ENCODE measurements at regions not wholly inside any gene's neighbourhood (a gene's known extent, or its start where the extent isn't known, plus 50 kb on each side); places are given as distances from the start of the nearest gene placed in this dataset.

DNA sequence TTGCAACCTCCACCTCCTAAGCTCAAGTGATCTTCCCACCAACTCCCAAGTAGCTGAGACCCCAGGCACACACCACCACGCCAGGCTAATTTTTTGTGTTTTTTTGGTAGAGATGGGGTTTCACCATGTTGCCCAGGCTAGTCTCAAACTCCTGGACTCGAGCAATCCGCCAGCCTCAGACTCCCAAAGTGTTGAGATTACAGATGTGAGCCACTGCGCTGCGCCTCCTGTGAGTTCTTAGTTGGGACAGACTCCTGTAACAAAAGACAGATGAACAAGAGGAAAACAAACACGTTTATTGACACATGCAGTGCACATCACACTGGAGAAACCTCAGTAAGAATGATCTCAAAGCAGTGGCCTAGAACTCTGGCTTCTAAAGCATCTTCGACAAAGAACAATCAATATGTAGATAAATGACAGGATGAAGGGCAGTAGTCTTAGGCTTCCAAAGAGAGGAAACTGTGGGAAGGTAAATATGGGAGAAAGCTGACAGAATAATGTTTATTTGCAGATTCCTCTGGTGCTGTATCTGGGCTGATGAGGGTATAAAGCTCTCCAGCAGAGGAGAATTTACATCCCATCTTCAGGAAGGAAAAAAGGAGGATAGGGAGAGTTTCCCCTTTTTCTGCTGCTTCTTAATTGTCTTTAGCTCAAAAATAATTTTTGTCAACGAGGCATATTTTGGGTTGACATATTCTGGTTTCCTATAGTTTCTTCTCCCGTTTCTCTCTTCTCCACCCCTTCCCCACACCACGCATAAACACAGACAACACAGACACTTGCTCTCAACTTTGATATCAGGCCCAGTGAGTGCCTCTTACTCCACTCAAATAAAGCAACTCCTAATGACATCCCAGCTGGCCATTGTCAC lies 84.7 kb upstream of the TNFAIP3 start:
- no peak for DNase-seq

DNA sequence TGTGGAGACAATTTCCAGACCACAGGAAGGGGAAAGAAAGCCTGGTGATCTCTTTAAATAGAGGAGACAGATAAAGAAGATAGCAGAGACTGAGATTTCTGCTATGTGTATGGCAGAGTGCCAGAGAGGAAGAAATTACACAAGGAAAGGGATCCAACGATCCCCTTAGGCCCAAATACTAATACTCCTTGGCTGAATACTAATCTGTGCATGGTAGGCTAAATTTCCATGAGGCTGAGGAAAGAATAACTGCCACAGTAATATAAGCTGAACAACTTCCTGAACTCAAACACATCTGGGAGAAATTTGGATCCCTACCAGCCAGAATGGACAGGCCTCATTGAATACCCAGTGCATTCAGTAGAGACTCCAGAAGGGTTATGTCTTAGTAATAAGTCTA lies 83.3 kb upstream of the TNFAIP3 start:
- no peak for DNase-seq

DNA sequence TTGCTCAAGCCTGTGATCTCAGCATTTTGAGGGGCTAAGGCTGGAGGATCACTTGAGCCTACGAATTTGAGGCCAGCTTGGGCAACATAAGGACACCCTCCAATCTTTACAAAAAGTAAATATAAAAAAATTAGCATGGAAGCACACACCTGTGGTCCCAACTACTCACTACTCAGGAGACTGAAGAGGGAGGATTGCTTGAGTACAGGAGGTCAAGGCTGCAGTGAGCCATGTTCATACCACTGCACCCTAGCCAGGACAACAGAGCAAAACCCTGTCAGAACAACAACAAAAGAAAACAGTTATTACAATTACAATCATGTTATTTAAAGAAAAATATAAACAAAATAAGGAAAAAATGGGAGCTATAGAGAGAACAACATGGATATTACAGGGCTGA lies 82.5 kb upstream of the TNFAIP3 start:
- DNase-seq = no peak

DNA sequence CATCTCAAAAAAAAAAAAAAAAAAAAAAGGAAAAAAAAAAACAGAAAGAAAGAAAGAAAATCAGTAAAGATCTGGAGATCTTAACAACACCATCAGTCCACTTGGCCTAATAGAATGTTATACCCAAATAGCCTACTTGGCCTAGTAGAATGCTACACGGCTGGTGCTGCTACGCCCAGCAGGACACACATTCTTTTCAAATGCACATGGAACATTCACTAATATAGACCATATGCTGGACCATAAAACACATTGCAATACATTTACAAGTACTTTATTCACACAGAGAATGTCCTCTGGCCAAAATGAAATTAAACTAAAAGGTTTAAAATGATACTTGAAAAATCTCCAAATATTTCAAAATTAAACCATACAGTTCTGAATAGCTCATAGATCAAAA lies 80.0 kb upstream of the TNFAIP3 start:
- DNase-seq = no peak

DNA sequence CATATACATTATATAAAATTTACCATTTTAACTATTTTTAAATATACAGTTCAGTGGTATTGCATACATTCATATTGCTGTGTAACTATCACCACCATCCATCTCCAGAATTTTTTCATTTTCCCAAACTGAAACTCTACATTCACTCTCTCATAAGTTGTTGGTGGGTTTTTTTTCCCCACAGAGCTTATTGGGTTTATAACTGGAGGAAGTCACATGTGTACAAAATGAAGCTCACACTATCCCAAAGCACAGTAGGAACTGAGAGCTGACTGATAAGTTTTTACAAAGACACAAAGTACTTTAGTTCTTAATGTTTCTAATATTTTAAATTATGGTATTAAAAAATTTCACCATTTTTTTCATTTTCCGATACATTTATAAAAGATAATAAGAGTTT lies 78.8 kb upstream of the TNFAIP3 start:
- no peak for DNase-seq

DNA sequence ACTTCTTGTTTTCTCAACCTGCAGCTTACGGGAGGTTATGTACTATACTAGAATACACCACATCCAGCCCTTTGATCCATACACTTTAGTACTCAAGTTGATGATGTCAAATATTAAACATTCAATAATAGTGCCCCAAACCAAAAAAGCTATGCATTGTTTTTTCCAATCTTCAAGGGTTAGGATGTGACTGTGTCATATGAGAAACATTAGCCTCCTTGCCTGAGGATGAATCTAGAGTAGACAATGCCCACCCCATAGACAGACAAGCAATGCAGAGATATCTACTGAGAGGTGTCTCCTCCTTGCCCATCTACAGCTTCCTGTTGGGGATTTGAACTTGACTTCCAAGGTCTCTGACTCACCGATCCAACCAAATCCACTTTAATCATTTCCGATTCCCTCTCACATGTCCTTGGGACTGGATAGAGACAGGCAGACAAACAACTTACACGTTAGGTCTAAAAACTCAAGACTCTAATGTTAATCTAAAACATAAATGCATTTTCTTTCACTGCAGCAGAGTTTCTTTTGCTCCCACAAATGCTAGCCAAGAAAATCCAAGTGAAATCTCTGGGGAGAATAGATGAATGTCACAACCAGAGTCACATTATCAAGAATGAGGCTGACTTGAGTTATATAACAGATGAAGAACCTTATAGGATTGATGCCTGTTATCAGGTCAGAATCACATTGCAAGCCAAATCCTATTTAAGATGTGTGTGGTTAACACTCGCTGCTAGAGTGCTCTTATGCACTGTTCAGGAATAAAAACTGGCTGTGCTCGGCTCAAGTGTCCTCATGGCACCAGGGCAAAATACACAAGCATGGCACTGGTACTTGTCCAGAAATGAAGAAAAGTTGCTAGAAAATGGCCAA lies 75.5 kb upstream of the TNFAIP3 start:
- no peak for DNase-seq

DNA sequence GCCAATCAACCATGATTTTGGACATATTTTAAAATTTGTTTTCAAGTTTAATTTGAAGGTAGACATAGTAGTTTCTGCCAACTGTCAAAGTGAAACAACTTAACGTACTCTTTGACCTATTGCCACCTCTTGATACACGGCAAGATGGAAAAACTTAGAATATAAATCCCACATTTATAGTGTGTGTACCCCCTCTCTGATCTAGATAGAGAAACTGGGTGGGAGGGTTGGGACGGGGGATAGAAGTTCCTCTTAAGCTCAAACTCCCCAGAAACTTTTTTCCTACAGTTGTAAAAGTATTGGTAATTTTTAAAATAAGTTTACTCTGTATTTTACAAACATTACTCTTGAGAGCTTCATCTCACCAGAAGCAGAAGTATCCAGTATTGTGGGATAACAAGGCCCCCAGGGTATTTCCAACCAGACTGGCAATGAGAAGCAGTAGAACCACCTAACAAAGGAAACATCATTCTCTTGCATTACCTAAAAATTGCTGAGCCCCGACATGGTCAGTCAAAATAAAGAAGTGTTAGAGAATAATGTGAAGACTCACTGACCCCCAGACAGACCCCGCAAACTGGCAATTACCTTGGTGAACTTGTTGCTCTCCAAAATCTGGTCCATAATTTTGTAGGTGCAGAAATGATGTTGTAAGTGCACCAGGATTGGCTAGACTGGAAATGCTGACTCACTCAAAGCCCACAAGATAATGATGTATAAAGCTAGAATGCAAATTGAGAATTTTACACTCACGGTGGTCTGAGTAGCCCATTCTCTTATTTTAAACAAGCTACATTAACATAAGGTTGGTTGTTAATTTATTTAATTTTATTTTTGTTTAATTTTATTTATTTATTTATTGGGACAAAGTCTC lies 74.7 kb upstream of the TNFAIP3 start:
- DNase-seq = no peak

DNA sequence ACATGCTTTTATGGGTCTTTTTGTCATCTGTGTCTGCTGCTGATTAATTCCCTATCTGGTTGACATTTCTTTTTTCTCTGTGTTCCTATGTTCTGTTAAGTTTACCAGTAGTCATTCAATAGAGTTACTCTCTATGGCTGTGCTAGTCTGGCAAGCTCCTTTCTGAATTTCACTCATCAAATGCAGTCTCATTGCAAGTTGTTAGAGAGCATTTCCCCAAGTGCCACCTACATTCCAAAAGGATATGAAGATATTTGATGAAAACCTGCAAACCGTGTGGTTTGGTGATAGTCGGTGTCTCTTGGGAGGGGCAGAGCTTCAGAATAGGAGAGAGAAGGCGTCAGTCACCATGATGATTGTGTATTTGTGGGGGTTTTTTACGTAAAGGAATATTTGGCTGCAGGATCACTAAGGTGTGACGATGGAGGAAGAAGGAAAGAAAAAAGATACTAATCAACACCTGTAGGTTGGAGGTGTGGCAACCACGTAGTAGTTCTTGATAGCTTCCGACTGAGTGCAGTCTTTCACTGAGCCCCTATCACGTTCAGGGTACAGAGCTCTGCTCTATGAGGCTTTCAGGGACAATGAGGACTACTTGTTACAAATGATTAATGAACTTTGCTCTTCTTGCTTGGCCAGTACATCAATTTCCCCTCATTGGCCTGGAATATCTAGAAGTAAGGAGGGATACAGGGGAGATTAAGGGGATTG lies 73.1 kb upstream of the TNFAIP3 start:
- DNase-seq = no peak

DNA sequence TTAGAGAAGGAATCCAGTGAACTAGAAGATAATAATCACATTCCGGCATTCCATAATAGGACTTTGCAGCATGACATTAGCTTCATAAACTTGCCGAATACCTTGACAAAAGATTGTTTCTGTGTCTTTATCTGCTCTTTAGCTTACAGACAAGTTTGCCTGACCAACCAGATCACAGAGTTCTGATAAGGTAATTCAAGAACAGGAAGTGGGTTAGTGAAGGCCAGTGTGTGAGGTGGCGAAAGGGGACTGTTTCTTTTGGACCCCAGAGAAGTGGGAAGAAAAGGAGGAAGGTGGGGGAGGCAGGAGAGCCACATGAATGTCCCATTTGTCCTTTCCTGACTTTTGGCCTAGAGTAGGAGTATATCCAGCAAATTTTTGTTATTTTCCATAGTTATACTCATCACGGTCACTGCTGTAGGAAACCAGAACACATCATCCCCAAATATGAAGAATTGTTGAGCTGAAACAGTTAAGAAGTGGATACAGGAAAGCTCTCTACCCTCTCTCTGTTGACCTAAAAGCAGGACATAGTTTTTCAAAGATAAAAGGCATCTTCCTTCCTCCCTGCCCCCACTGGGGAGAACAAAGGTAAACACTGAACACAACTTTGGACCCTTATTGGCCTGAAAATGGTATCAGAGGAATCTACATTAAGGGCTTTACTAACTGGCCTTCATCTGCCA lies 72.4 kb upstream of the TNFAIP3 start:
- DNase-seq = no peak

DNA sequence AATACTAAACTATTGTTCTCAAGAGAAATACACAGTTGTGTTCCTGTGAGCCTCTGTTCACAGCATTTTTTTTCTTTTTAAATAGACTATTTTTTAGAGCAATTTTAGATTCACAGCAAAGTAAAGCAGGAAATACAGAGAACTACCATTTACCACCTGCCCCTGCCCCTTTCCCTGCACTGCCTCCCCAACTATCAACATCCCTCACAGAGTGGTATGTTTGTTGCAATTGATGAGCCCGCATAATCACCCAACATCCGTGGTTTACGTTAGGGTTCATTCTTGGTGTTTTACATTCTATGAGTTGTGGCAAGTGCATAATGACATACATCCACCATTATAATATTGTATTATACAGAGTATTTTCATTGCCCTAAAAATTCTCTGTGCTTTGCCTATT lies 71.6 kb upstream of the TNFAIP3 start:
- no peak for DNase-seq

DNA sequence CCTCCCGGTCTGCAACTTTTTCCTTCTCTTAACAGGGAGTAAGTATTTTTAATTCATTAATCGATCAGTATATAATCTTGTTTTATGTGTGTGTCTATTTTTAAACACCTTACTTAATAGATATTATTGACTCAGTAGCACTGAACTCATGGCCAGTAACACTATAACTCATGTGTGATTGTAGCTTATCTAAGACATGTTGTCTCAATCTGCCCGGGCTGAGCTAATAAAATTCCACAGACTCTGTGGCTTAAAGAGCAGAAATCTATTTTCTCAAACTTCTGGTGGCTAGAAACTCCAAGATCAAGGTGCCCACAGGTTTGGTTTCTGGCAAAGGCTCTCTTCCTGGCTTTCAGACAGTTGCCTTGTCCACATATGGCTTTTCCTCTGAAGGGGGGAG lies 68.8 kb upstream of the TNFAIP3 start:
- DNase-seq = no peak

DNA sequence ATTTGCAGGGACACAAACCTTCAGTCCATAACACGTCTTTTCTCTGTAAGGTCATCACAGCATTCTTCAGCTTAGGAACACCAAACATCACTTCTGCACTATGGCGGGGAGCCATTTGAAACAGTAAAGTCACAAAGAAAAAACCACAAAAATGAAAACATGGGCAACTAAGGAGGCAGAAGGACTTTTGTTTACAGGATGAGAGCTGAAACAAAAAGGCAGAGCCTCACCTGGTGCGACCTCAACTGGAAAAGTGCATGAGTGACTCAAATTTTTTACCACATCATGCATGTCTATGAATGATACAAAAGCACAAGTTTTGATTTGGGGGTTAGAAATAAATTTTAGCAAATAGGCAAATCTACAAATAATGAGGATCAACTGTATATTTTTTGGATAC lies 68.2 kb upstream of the TNFAIP3 start:
- DNase-seq = no peak

DNA sequence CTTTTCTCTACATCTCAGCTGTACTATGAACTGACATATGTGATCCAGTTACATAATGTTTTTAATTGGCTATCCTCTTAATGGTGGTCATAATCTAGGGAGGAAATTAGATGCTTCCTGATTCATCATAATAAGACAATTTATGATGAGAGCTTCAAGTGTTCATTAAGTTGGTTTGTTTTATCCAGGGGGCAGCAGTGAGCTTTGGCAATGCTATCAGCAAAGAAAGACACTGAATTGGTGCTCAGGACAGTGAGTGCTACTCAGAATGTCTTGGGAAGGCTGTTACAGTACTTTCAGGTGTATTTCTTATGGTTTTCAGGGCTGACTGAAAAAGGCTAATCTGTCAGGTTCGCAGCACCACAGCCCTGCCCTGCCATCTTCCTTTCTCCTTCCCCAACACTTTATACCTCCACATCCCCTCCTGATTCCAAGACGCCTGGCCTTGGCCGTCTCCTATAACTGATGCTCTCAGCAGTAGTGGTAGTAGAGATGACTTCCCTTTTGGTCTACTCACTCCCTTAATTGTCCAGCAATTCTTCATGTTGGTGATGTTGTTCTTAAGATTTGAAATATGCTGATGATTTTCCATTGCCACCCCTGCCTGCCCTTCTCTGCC lies 67.0 kb upstream of the TNFAIP3 start:
- DNase-seq = no peak

DNA sequence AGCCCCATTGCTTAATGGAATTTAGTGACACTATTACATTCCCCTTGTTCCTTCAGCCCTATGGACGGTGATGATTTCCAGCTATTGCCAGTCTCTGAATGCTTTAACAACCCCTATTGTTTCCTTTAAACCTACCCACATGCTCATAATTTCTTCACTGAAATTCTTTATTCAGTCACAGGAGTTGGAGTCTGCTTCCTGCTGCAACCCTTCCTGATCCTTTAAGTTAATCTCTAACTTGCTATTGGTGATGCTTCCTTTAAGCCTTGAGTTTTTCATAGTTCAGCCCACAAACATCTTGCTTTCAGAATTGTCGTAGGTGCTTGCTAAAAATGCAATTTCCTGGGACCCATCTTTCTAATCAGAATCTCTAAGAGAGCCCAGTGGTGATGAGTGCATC lies 66.3 kb upstream of the TNFAIP3 start:
- no peak for DNase-seq

DNA sequence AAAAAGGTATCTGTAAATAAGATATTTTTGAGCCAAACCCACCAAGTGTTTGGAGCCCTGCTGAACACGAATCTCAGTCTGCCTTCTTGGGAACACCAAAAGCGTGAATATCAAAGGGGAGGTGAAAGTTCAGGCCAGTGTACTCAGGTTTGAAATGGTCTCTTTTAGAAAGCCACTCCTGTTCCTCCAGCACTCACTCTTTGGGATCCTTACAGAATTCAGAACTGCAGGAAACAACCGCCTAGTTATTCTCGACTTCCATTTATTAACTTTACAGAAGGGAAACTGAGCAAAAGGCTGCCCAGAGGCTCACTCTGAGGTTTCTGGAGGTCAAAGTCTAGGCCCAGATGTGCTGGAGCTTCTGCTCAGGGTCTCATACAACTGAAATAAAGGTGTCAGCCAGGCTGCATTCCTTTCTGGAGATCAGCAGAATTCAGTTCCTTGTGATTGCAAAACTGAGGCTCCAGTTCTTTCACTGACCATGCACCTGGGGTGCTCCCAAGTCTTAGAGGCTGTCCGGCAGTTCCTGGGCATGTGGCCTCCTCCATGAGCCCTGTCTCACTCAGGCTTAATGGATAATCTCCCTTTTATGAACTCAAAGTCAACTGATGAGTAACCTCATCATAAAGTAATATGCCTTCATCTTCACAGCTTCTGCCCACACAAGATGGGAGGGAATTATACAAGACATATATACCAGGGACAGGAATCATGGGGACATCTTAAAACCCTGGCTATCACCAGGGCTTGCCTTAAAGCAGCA lies 65.5 kb upstream of the TNFAIP3 start:
- DNase-seq = no peak

DNA sequence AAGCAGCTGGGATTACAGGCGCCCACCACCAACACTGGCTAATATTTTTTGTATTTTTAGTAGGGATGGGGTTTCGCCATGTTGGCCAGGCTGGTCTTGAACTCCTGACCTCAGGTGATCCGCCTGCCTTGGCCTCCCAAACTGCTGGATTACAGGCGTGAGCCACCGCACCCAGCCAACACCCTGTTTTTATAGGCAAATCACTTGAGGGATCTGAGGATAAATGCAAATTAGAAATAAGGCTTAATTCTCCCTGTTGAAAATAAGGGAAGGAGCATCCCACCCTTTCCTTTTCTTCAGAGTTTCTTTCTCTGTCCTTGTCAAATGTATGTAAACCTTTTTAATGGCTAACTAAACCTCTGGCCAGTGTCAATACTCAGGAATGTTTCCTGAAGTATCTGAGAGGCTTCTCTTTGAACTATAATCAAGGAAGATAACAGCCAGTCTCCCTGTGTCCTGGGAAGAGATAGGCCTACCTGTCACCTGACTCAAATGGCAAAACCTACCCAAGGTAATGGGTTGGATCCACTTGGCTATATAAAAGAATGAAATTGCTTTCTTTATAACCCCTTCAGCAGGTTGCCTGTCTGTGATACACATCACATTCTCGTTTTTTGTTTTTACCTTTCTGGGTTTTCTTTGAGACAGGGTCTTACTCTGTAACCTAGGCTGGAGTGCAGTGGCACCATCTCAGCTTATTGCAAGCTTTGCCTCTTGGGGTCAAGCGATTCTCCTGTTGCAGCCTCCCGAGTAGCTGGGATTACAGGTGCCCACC lies 64.5 kb upstream of the TNFAIP3 start:
- no peak for DNase-seq

DNA sequence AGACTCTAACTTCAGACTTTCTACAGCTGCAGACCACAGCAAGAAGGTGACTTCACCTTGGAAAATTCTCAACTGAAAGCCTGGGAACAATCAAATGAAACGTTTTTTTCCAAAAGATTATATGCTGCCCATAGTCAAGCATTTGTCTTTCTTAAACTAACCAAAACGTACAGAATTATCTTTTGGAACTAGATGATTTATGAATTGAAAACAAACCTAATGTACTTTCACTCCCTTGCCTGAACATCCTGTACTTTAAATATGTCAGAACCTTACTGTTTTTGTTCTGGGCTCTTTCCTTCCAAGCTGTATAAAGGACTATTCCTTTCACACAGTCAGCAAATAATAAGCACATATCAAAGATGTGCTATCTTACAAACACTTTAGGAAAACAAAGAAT lies 62.4 kb upstream of the TNFAIP3 start:
- no peak for DNase-seq

DNA sequence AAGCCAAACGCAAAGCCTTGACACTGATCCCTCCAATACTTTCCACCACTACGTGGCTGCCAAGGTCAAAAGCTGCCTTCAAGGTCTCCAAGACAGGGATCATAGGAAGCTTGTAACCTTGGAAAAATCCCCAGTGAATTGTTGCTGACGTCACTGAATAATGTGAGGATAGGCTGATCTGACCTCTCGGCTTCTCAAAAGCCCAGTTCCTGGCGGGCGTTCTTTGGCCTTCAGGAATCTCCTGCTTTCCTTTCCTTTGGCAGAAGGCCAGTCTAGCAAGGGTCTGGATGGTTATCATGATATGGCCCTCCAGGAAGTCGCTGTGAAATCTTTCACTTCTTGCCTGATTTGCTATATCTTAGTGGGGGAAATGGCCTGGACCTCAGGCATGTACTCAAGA lies 61.4 kb upstream of the TNFAIP3 start:
- DNase-seq = no peak
